Liver (tissue), 3 donors: ENCODE measurements at regions not wholly inside any gene's neighbourhood (a gene's known extent, or its start where the extent isn't known, plus 50 kb on each side); places are given as distances from the start of the nearest gene placed in this dataset.

Source experiments
- ATF3 ChIP-seq: IDR thresholded peaks from 2 replicates; pipeline ENCODE4 v1.6.1; 2016; ENCODE audit warnings: antibody characterized with exemption
- CTCF ChIP-seq: fragments of 150-350 bp; IDR thresholded peaks from 2 replicates; pipeline ENCODE4 v1.5.1; 2017; ENCODE audit warnings: improper control_type of control experiment, low read depth, low read length; ENCODE audit not compliant: missing input control
- GABPA ChIP-seq, 2 donors: IDR thresholded peaks in 1 of 2; conservative IDR thresholded peaks in 1 of 2; 2 replicates each; pipeline ENCODE4 v1.6.1; 2016; ENCODE audit warnings: antibody characterized with exemption in 2 of 2, mild to moderate bottlenecking in 1 of 2, moderate library complexity in 1 of 2
- MAX ChIP-seq: IDR thresholded peaks from 2 replicates; pipeline ENCODE4 v1.6.1; 2016; ENCODE audit warnings: antibody characterized with exemption
- REST ChIP-seq: IDR thresholded peaks from 2 replicates; pipeline ENCODE4 v1.6.1; 2016; ENCODE audit warnings: antibody characterized with exemption, mild to moderate bottlenecking
- SP1 ChIP-seq: IDR thresholded peaks from 2 replicates; pipeline ENCODE4 v1.6.1; 2018; ENCODE audit warnings: antibody characterized with exemption, mild to moderate bottlenecking
- donor health status: healthy.
- donor health status: healthy.

- TF ChIP-seq CTCF (no peak), GABPA (IDR thresholded peaks at IDR 0.05 in 1 of 2, conservative IDR thresholded peaks at IDR 0.05 in 1 of 2) (no peak), ATF3 (no peak), MAX (no peak), SP1 (no peak), REST (no peak)
Observed at GRCh38 chr6:120960761-120961160, 373.5 kb downstream of the TBC1D32 start.
